HCT116 (cell line): ENCODE measurements at regions not wholly inside any gene's neighbourhood (a gene's known extent, or its start where the extent isn't known, plus 50 kb on each side); places are given as distances from the start of the nearest gene placed in this dataset.

ENCODE experiments used
- ATAC-seq: fragments of 200-7000 bp; cut with Tn5 transposase; 2 replicates; pipeline ENCODE4 v1.9.1; 2020; ENCODE audit warnings: mild to moderate bottlenecking, moderate library complexity
- BruUV-seq: library from RNA; stranded (reverse); fragments of 400-500 nt; replicated peaks from 2 replicates; lab custom pipeline; 2021; lab: Mats Ljungman, UMichigan
- CTCF ChIA-PET: fragments of 300-600 bp; sonication (Branson Sonifier 250); formaldehyde crosslinking; loops from one replicate; lab custom pipeline; 2021; ENCODE audit warnings: antibody characterized with exemption; lab: Charles Lee
- POLR2A ChIA-PET: fragments of 300-600, 350-600 bp; sonication (Branson Sonifier 250); formaldehyde crosslinking; loops from one replicate; lab custom pipeline; 2021; ENCODE audit warnings: antibody characterized with exemption; lab: Charles Lee
- RAD21 ChIA-PET, 2 experiments: fragments of 300-600 bp; sonication (Branson Sonifier 250); formaldehyde crosslinking; loops; one replicate each; lab custom pipeline; 2023; ENCODE audit warnings: low total read pairs in 2 of 2; ENCODE audit not compliant: uncharacterized antibody in 2 of 2, unreplicated experiment in 2 of 2, low non-redundant PET in 1 of 2; lab: Charles Lee
- DNase-seq: peaks from one replicate; pipeline ENCODE4 v3.0.0-alpha.2; 2010; ENCODE audit warnings: low read depth, low spot score
- H2AFZ ChIP-seq: fragments of 200-600 bp; shearing (Covaris generic), sonication (generic); 2 replicates; pipeline ENCODE4 v1.6.1; 2017; ENCODE audit warnings: low read depth, mixed run types, mixed read lengths, antibody characterized with exemption, low read length; ENCODE audit not compliant: poor library complexity, severe bottlenecking
- H3K27ac ChIP-seq: 2 replicates; pipeline ENCODE4 v1.5.1; 2012; ENCODE audit warnings: low read depth, low read length
- H3K27me3 ChIP-seq: fragments of 200-600 bp; sonication (generic); 2 replicates; pipeline ENCODE4 v1.6.1; 2016; ENCODE audit warnings: mixed run types, low read length, mixed read lengths; ENCODE audit not compliant: insufficient read depth
- H3K36me3 ChIP-seq, 2 experiments: fragments of 200-500 bp in 1 of 2; fragments of 200-600 bp in 1 of 2; sonication (Bioruptor generic) in 1 of 2; sonication (generic) in 1 of 2; 2 replicates each; pipeline versions ENCODE4 v1.5.1 to v1.6.1; 2014 to 2016; ENCODE audit warnings: low read length in 2 of 2, inconsistent platforms in 1 of 2, mixed read lengths in 1 of 2, mixed run types in 1 of 2; ENCODE audit not compliant: insufficient read depth in 2 of 2, control insufficient read depth in 1 of 2
- H3K4me1 ChIP-seq, 2 experiments: fragments of 200-600 bp in 1 of 2; sonication (generic) in 1 of 2; 2 replicates each; pipeline versions ENCODE4 v1.5.1 to v1.6.1; 2012 to 2017; ENCODE audit warnings: low read length in 2 of 2, inconsistent platforms in 1 of 2, mild to moderate bottlenecking in 1 of 2, mixed read lengths in 1 of 2, mixed run types in 1 of 2, moderate library complexity in 1 of 2; ENCODE audit not compliant: insufficient read depth in 2 of 2, control insufficient read depth in 1 of 2
- H3K4me2 ChIP-seq: fragments of 200-600 bp; sonication (generic); 2 replicates; pipeline ENCODE4 v1.6.1; 2017; ENCODE audit warnings: mixed run types, low read length, mixed read lengths
- H3K4me3 ChIP-seq, 2 experiments: fragments of 200-600 bp in 1 of 2; sonication (generic) in 1 of 2; replicated peaks in 1 of 2; 2 replicates each; pipeline ENCODE4 v1.5.1; 2011 to 2016; ENCODE audit warnings: low read length in 2 of 2, control low read depth in 1 of 2, low read depth in 1 of 2, mild to moderate bottlenecking in 1 of 2, mixed read lengths in 1 of 2, mixed run types in 1 of 2
- H3K79me2 ChIP-seq: fragments of 200-600 bp; sonication (generic); 2 replicates; pipeline ENCODE4 v1.6.1; 2017; ENCODE audit warnings: mild to moderate bottlenecking, mixed run types, low read length, moderate library complexity, mixed read lengths; ENCODE audit not compliant: insufficient read depth
- H3K9ac ChIP-seq: fragments of 200-600 bp; sonication (generic); 2 replicates; pipeline ENCODE4 v1.6.1; 2016; ENCODE audit warnings: low read length, mixed read lengths
- H3K9me2 ChIP-seq: fragments of 200-600 bp; sonication (generic), shearing (Covaris generic); 2 replicates; pipeline ENCODE4 v1.6.1; 2017; ENCODE audit warnings: mixed run types, mild to moderate bottlenecking, moderate library complexity; ENCODE audit not compliant: insufficient read depth
- H3K9me3 ChIP-seq, 2 experiments: fragments of 200-500 bp in 1 of 2; fragments of 200-600 bp in 1 of 2; sonication (Bioruptor generic) in 1 of 2; sonication (generic) in 1 of 2; 2 replicates each; pipeline ENCODE4 v1.6.1; 2014 to 2017; ENCODE audit warnings: low read length in 2 of 2, mixed read lengths in 2 of 2, inconsistent platforms in 1 of 2, low read depth in 1 of 2, mild to moderate bottlenecking in 1 of 2, mixed run types in 1 of 2, moderate library complexity in 1 of 2; ENCODE audit not compliant: control insufficient read depth in 1 of 2, insufficient read depth in 1 of 2
- H4K20me1 ChIP-seq: fragments of 200-600 bp; sonication (generic), shearing (Covaris generic); 2 replicates; pipeline ENCODE4 v1.6.1; 2017; ENCODE audit warnings: mixed run types, mild to moderate bottlenecking, moderate library complexity; ENCODE audit not compliant: insufficient read depth
- CBX3 ChIP-seq: IDR thresholded peaks from 2 replicates; pipeline ENCODE4 v1.6.1; 2012; ENCODE audit warnings: low read depth
- ELF1 ChIP-seq: IDR thresholded peaks from 2 replicates; pipeline ENCODE4 v1.6.1; 2012; ENCODE audit warnings: low read depth, borderline replicate concordance
- EZH2 ChIP-seq: fragments of 200-600 bp; sonication (generic); IDR thresholded peaks from 2 replicates; pipeline ENCODE4 v1.6.1; 2017; ENCODE audit warnings: antibody characterized with exemption, mixed run types
- FOSL1 ChIP-seq: IDR thresholded peaks from 2 replicates; pipeline ENCODE4 v1.6.1; 2012; ENCODE audit warnings: low read depth
- POLR2AphosphoS5 ChIP-seq: IDR thresholded peaks from 2 replicates; pipeline ENCODE4 v1.6.1; 2011; ENCODE audit warnings: mild to moderate bottlenecking, low read depth, low read length, moderate library complexity
- RAD21 ChIP-seq: IDR thresholded peaks from 2 replicates; pipeline ENCODE4 v1.6.1; 2012; ENCODE audit warnings: low read depth, mild to moderate bottlenecking
- SIN3A ChIP-seq: IDR thresholded peaks from 2 replicates; pipeline ENCODE4 v1.6.1; 2012; ENCODE audit warnings: low read depth
- TCF7L2 ChIP-seq: IDR thresholded peaks from 2 replicates; pipeline ENCODE4 v1.7.0; 2011; ENCODE audit warnings: borderline replicate concordance, inconsistent platforms; ENCODE audit not compliant: insufficient read depth, insufficient read length; ENCODE audit errors: extremely low read depth
- intact Hi-C: fragments of 100-400 bp; cut with micrococcal nuclease; formaldehyde crosslinking; loops from 2 replicates; pipeline ENCODE4 v1.10.0; 2022
- TF ChIP-seq, protein P1 (sequence below): IDR thresholded peaks from 2 replicates; pipeline ENCODE4 v1.6.1; 2012; ENCODE audit warnings: low read depth
- TF ChIP-seq, protein P2 (sequence below): IDR thresholded peaks from 2 replicates; pipeline ENCODE4 v1.6.1; 2011; ENCODE audit warnings: mild to moderate bottlenecking, low read length, moderate library complexity; ENCODE audit not compliant: insufficient replicate concordance; ENCODE audit errors: extremely low read depth

DNA sequence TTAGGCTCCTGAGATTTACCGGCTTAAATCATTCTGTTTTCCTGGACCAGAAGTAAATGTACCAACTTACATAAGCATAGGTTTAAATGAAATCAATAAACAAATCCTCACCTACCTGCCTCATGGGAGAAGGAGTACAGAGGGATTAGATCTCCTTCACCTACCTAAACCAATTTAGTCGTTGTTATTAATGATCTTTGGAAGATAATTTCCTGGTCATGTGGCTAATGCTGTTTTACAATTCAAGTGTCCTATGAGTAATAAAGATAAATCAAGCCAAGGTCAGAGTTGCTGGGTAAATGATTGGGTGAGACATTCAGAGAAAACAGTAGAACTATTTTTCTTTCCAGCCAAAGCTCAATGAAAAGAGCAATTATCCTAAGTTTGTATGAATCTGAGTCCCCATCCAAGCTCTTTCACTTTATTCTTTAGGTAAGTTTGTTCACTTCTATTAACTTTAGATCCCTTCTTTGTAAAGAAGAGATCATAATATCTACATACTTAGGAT lies 423.0 kb upstream of the FAM241A start:
- no peaks in the 10 kb centered on the region for H3K27me3 ChIP-seq
- POLR2A ChIA-PET: no interaction called here
- no peak overlapping the region for H3K27ac ChIP-seq
- no peaks in the 10 kb centered on the region for H3K36me3 ChIP-seq
- no TSS peak for BruUV-seq
- no peaks in the 10 kb centered on the region for H3K79me2 ChIP-seq
- TF ChIP-seq, protein P1, sequence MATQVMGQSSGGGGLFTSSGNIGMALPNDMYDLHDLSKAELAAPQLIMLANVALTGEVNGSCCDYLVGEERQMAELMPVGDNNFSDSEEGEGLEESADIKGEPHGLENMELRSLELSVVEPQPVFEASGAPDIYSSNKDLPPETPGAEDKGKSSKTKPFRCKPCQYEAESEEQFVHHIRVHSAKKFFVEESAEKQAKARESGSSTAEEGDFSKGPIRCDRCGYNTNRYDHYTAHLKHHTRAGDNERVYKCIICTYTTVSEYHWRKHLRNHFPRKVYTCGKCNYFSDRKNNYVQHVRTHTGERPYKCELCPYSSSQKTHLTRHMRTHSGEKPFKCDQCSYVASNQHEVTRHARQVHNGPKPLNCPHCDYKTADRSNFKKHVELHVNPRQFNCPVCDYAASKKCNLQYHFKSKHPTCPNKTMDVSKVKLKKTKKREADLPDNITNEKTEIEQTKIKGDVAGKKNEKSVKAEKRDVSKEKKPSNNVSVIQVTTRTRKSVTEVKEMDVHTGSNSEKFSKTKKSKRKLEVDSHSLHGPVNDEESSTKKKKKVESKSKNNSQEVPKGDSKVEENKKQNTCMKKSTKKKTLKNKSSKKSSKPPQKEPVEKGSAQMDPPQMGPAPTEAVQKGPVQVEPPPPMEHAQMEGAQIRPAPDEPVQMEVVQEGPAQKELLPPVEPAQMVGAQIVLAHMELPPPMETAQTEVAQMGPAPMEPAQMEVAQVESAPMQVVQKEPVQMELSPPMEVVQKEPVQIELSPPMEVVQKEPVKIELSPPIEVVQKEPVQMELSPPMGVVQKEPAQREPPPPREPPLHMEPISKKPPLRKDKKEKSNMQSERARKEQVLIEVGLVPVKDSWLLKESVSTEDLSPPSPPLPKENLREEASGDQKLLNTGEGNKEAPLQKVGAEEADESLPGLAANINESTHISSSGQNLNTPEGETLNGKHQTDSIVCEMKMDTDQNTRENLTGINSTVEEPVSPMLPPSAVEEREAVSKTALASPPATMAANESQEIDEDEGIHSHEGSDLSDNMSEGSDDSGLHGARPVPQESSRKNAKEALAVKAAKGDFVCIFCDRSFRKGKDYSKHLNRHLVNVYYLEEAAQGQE: no peak
- TF ChIP-seq RAD21 (no peak), ELF1 (no peak), SIN3A (no peak), CBX3 (no peak), EZH2 (no peak), FOSL1 (no peak), POLR2AphosphoS5 (no peak), TCF7L2 (no peak)
- TF ChIP-seq, protein P2, sequence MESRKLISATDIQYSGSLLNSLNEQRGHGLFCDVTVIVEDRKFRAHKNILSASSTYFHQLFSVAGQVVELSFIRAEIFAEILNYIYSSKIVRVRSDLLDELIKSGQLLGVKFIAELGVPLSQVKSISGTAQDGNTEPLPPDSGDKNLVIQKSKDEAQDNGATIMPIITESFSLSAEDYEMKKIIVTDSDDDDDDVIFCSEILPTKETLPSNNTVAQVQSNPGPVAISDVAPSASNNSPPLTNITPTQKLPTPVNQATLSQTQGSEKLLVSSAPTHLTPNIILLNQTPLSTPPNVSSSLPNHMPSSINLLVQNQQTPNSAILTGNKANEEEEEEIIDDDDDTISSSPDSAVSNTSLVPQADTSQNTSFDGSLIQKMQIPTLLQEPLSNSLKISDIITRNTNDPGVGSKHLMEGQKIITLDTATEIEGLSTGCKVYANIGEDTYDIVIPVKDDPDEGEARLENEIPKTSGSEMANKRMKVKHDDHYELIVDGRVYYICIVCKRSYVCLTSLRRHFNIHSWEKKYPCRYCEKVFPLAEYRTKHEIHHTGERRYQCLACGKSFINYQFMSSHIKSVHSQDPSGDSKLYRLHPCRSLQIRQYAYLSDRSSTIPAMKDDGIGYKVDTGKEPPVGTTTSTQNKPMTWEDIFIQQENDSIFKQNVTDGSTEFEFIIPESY: no peak
- H3K9me2 ChIP-seq: no peaks in the 10 kb centered on the region
- no peak overlapping the region for H3K9ac ChIP-seq
- no peaks in the 10 kb centered on the region for H4K20me1 ChIP-seq
- ATAC-seq (no peak), DNase-seq (no peak)
- intact Hi-C loops: no loop called here
- no peaks in the 10 kb centered on the region for H3K9me3 ChIP-seq
- H2AFZ ChIP-seq: no peak overlapping the region
- CTCF ChIA-PET: no interaction called here
- H3K4me3 ChIP-seq: no peak overlapping the region
- no peaks in the 10 kb centered on the region for H3K4me1 ChIP-seq
- H3K4me2 ChIP-seq: no peak overlapping the region
- RAD21 ChIA-PET: no interaction called here
